ENCODE measurements at regions not wholly inside any gene's neighbourhood (a gene's known extent, or its start where the extent isn't known, plus 50 kb on each side); places are given as distances from the start of the nearest gene placed in this dataset.

DNA sequence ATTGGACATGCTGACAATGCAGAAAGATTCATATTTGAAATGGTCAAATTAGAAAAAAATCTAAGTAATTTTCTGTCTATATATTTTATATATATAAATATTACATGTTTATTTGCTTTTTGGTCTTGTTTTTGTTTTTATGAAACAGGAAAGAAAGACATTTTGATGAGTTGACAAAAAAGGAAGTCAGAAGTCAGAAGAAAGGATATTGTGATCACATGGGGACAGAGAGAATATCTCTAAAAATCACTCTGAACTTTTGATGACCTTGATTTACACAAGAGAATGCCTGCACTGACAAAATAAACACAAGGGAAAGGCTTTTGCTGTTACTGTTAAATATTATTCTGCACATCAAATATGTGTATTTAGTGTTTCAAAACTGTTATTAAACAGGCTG, 811.2 kb downstream of the SI start:
- no peak overlapping the region for H3K4me2 ChIP-seq
- H4K20me1 ChIP-seq (ENCODE audit: insufficient read depth): no peaks in the 10 kb centered on the region
- H3K36me3 ChIP-seq (replicated peaks in 1 of 2; ENCODE audit: control insufficient read depth in 1 of 2, insufficient read depth in 2 of 2, low read length in 1 of 2): no peaks in the 10 kb centered on the region
- H3K9ac ChIP-seq: no peak overlapping the region
- H2AFZ ChIP-seq (ENCODE audit: low read depth): no peak overlapping the region
- no peak for TF ChIP-seq FOSL2 (IDR thresholded peaks at IDR 0.05; ENCODE audit: borderline replicate concordance, low read depth)
- no peak for TF ChIP-seq TCF12 (IDR thresholded peaks at IDR 0.05)
- TF ChIP-seq TAF1 (IDR thresholded peaks at IDR 0.05; ENCODE audit: borderline replicate concordance, low read depth, low read length): no peak
- no peak for TF ChIP-seq POLR2AphosphoS5 (IDR thresholded peaks at IDR 0.05; ENCODE audit: low read depth, low read length)
- no peak for TF ChIP-seq RXRA (IDR thresholded peaks at IDR 0.05; ENCODE audit: borderline replicate concordance, low read depth)
- no peak for TF ChIP-seq EZH2phosphoT487 (IDR thresholded peaks at IDR 0.05; ENCODE audit: borderline replicate concordance, low read depth)
- no peak for TF ChIP-seq RCOR1 (IDR thresholded peaks at IDR 0.05; ENCODE audit: low read length)
- no peak for TF ChIP-seq GABPA (IDR thresholded peaks at IDR 0.05; ENCODE audit: low read depth)
- no peak for TF ChIP-seq FOXJ3 (CRISPR knock-in tag; IDR thresholded peaks at IDR 0.05)
- no peak for TF ChIP-seq GATA2 (CRISPR knock-in tag; IDR thresholded peaks at IDR 0.05)
- TF ChIP-seq, protein P1, sequence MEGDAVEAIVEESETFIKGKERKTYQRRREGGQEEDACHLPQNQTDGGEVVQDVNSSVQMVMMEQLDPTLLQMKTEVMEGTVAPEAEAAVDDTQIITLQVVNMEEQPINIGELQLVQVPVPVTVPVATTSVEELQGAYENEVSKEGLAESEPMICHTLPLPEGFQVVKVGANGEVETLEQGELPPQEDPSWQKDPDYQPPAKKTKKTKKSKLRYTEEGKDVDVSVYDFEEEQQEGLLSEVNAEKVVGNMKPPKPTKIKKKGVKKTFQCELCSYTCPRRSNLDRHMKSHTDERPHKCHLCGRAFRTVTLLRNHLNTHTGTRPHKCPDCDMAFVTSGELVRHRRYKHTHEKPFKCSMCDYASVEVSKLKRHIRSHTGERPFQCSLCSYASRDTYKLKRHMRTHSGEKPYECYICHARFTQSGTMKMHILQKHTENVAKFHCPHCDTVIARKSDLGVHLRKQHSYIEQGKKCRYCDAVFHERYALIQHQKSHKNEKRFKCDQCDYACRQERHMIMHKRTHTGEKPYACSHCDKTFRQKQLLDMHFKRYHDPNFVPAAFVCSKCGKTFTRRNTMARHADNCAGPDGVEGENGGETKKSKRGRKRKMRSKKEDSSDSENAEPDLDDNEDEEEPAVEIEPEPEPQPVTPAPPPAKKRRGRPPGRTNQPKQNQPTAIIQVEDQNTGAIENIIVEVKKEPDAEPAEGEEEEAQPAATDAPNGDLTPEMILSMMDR (IDR thresholded peaks at IDR 0.05): no peak
- TF ChIP-seq, protein P2, sequence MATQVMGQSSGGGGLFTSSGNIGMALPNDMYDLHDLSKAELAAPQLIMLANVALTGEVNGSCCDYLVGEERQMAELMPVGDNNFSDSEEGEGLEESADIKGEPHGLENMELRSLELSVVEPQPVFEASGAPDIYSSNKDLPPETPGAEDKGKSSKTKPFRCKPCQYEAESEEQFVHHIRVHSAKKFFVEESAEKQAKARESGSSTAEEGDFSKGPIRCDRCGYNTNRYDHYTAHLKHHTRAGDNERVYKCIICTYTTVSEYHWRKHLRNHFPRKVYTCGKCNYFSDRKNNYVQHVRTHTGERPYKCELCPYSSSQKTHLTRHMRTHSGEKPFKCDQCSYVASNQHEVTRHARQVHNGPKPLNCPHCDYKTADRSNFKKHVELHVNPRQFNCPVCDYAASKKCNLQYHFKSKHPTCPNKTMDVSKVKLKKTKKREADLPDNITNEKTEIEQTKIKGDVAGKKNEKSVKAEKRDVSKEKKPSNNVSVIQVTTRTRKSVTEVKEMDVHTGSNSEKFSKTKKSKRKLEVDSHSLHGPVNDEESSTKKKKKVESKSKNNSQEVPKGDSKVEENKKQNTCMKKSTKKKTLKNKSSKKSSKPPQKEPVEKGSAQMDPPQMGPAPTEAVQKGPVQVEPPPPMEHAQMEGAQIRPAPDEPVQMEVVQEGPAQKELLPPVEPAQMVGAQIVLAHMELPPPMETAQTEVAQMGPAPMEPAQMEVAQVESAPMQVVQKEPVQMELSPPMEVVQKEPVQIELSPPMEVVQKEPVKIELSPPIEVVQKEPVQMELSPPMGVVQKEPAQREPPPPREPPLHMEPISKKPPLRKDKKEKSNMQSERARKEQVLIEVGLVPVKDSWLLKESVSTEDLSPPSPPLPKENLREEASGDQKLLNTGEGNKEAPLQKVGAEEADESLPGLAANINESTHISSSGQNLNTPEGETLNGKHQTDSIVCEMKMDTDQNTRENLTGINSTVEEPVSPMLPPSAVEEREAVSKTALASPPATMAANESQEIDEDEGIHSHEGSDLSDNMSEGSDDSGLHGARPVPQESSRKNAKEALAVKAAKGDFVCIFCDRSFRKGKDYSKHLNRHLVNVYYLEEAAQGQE (IDR thresholded peaks at IDR 0.05; ENCODE audit: low read depth, low read length): no peak
- TF ChIP-seq, protein P3, sequence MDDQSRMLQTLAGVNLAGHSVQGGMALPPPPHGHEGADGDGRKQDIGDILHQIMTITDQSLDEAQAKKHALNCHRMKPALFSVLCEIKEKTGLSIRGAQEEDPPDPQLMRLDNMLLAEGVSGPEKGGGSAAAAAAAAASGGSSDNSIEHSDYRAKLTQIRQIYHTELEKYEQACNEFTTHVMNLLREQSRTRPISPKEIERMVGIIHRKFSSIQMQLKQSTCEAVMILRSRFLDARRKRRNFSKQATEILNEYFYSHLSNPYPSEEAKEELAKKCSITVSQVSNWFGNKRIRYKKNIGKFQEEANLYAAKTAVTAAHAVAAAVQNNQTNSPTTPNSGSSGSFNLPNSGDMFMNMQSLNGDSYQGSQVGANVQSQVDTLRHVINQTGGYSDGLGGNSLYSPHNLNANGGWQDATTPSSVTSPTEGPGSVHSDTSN (IDR thresholded peaks at IDR 0.05): no peak
- no peaks in the 10 kb centered on the region; the same call in 1 of the 2 replicates for H3K9me3 ChIP-seq
- ChIA-PET CTCF (no interaction called here), POLR2A (no interaction called here)
- DNase-seq: no peak
- no peaks in the 10 kb centered on the region for H3K9me2 ChIP-seq
- no peaks in the 10 kb centered on the region for H3K79me2 ChIP-seq (ENCODE audit: insufficient read depth)
- no peaks in the 10 kb centered on the region for H3K4me1 ChIP-seq (ENCODE audit: control insufficient read depth in 1 of 2, insufficient read depth in 2 of 2, low read depth in 1 of 2, low read length in 1 of 2)
- no peaks in the 10 kb centered on the region for H3K27me3 ChIP-seq (ENCODE audit: insufficient read depth)
- H3F3A ChIP-seq (replicated peaks; ENCODE audit: insufficient read depth): no peaks in the 10 kb centered on the region
- no peak overlapping the region for H3K27ac ChIP-seq (ENCODE audit: low read depth in 2 of 2, low read length in 1 of 2)
- H3K4me3 ChIP-seq (ENCODE audit: low read depth in 2 of 2, low read length in 1 of 2): no peak overlapping the region

Measured in SK-N-SH (cell line).